Upper lobe of right lung (tissue), 1 donor: ENCODE measurements at regions not wholly inside any gene's neighbourhood (a gene's known extent, or its start where the extent isn't known, plus 50 kb on each side); places are given as distances from the start of the nearest gene placed in this dataset.

ENCODE experiments used
- ATAC-seq: fragments of 200-7000 bp; cut with Tn5 transposase; one replicate; pipeline ENCODE4 v1.9.1; 2020; ENCODE audit warnings: mild to moderate bottlenecking, moderate library complexity
- DNase-seq: peaks from one replicate; pipeline ENCODE4 v3.0.0-alpha.2; 2020
- H3K27ac ChIP-seq: fragments of 200-600 bp; one replicate; pipeline ENCODE4 v1.8.0; 2022
- H3K27me3 ChIP-seq: fragments of 200-600 bp; one replicate; pipeline ENCODE4 v1.8.0; 2022; ENCODE audit warnings: mild to moderate bottlenecking
- H3K36me3 ChIP-seq: fragments of 200-600 bp; one replicate; pipeline ENCODE4 v1.8.0; 2022
- H3K4me1 ChIP-seq: fragments of 200-600 bp; one replicate; pipeline ENCODE4 v1.8.0; 2022
- H3K4me3 ChIP-seq: fragments of 200-600 bp; one replicate; pipeline ENCODE4 v1.8.0; 2022; ENCODE audit warnings: mild to moderate bottlenecking
- H3K9me3 ChIP-seq: fragments of 200-600 bp; one replicate; pipeline ENCODE4 v1.8.0; 2022
- intact Hi-C: fragments of 100-400 bp; cut with DNase I; formaldehyde crosslinking; loops from one replicate; pipeline ENCODE4 v1.11.0; 2022
- TF ChIP-seq, protein P1 (sequence below): fragments of 200-600 bp; IDR thresholded peaks from one replicate; pipeline ENCODE4 v1.8.0; 2022; ENCODE audit warnings: antibody characterized with exemption
- donor health status: DM: no; HTN: yes; CAD: no; lungs with severe emphysema.

DNA sequence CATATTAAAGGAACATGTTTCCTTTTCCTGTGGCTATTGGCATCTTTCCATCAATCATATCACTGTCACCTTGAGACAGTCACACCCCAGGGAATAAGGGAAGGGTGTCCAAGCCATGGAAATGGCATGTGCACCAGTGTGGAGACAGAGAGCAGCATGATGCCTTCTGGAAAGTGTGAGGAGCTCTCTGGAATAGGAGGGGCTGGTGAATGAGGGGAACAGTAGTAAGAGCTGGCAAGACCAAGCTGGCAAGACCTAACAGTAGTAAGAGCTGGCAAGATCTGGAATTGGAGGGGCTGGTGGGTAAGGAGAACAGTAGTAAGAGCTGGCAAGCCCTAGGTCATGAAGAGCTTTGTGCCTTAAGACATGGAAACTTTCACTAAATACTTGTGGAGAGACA is 186.7 kb downstream of the C1orf94 start:
- H3K36me3 ChIP-seq, result no peaks in the 10 kb centered on the region
- no peak overlapping the region for H3K27ac ChIP-seq
- TF ChIP-seq, protein P1, sequence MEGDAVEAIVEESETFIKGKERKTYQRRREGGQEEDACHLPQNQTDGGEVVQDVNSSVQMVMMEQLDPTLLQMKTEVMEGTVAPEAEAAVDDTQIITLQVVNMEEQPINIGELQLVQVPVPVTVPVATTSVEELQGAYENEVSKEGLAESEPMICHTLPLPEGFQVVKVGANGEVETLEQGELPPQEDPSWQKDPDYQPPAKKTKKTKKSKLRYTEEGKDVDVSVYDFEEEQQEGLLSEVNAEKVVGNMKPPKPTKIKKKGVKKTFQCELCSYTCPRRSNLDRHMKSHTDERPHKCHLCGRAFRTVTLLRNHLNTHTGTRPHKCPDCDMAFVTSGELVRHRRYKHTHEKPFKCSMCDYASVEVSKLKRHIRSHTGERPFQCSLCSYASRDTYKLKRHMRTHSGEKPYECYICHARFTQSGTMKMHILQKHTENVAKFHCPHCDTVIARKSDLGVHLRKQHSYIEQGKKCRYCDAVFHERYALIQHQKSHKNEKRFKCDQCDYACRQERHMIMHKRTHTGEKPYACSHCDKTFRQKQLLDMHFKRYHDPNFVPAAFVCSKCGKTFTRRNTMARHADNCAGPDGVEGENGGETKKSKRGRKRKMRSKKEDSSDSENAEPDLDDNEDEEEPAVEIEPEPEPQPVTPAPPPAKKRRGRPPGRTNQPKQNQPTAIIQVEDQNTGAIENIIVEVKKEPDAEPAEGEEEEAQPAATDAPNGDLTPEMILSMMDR, result no peak
- H3K9me3 ChIP-seq, result no peaks in the 10 kb centered on the region
- H3K27me3 ChIP-seq, result no peaks in the 10 kb centered on the region
- DNase-seq (no peak), ATAC-seq (no peak)
- no peak overlapping the region for H3K4me3 ChIP-seq
- intact Hi-C loops, result no loop called here
- H3K4me1 ChIP-seq, result no peaks in the 10 kb centered on the region

DNA sequence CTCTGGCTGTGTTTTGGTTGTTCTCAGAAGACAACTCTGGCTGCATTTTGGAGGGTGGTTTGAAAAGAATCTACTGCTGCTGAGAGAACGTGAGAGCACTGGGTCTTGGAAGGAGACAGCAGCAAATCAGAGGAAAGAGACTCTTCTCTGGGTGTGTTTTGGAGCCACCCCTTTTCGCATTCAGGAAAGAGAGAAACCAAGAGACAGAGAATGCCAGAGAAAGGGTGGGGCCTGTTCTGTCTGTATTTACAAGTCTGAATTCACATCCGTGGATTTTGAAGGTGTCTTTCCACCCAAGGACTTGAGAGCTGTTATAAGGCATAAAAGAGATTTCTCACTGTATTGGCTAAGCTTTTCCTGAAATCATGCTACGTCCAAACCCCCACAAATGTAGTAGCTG is 187.2 kb downstream of the C1orf94 start:
- no peak for ATAC-seq
- no peak overlapping the region for H3K4me3 ChIP-seq
- TF ChIP-seq, protein P1, result no peak
- no peaks in the 10 kb centered on the region for H3K36me3 ChIP-seq
- no peak overlapping the region for H3K27ac ChIP-seq
- no peaks in the 10 kb centered on the region for H3K27me3 ChIP-seq
- intact Hi-C loops, result no loop called here
- no peaks in the 10 kb centered on the region for H3K9me3 ChIP-seq
- H3K4me1 ChIP-seq, result no peaks in the 10 kb centered on the region
- DNase-seq, result no peak

DNA sequence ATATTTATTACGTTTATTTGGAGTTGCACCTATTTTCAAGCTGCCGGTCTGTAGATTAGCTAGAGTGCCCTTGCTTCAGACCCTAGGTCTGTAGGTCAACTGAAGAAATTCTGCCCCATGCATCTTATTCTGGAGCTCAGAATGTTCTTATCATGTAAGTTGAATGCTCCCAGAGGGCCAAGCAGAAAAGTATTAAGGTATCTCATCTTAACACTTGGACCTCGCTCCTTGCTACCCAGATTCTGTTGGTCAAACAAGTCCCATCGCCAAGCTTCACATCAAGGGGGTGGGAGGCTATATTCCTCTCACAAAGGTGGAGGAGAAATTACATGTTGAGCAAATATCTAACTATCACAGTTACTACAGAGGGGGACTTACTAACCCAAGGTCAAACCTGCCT is 187.7 kb downstream of the C1orf94 start:
- Histone ChIP-seq H3K9me3 (no peaks in the 10 kb centered on the region), H3K27me3 (no peaks in the 10 kb centered on the region), H3K27ac (no peak overlapping the region), H3K4me1 (no peaks in the 10 kb centered on the region), H3K36me3 (no peaks in the 10 kb centered on the region), H3K4me3 (no peak overlapping the region)
- TF ChIP-seq, protein P1, result no peak
- no peak for DNase-seq
- intact Hi-C loops, result no loop called here
- no peak for ATAC-seq

DNA sequence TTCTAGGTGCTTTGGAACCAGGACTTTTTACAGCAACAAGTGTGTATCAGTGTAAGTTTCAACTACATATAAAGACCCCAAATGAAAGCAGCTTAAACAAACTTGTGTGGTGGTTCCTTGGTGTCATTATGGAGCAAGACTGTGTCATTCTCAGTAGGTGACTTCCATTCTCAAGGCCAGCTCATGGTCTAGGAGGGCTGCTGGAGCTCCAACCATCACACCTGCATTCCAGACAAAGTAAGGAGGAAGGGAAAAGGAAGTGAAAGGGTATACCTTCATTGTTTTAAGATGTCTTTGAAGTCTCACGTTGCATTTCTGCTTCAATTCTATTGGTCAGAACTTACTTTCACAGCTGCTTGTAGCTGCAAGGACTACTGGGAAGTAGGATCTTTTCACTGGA is 188.6 kb downstream of the C1orf94 start:
- Histone ChIP-seq H3K36me3 (no peaks in the 10 kb centered on the region), H3K27me3 (no peaks in the 10 kb centered on the region), H3K27ac (no peak overlapping the region), H3K4me1 (no peaks in the 10 kb centered on the region), H3K9me3 (no peaks in the 10 kb centered on the region), H3K4me3 (no peak overlapping the region)
- ATAC-seq, result no peak
- intact Hi-C loops, result no loop called here
- TF ChIP-seq, protein P1, result no peak
- DNase-seq, result no peak

DNA sequence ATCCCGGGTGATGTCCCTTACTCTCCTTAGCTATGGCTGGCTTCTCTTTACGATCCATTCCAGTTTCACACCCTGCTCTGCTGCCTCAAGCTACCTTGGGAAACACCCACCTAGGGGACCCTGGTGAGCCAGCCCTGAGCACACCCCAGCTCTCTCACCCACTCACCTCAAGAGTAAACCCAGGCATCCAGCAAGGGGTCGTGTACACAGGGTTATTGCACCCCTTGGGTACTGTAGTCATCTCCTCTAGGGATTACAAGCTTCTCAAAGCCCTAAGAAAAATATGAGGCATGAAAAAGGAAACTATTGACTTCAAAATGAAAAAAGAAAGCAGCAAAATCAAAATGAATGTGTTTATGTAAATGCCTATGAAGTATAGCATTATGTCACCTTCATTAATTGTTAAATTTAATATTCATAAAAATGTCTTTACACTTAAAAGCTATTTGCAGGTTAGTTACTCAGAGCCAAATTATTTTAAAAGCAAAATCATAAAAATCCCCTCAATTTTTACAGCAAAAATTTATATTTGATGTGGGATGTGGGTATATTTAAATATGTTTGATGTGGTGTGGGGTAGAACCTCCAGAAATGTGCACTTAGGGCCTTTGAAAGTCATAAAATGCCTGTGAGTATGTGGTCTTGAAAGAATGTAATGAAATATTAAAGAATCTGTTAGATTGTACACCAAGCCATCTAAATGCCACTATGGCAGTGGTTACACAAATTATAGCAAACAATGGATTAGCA is 190.3 kb downstream of the C1orf94 start:
- Histone ChIP-seq H3K4me3 (no peak overlapping the region), H3K27me3 (no peaks in the 10 kb centered on the region), H3K9me3 (no peaks in the 10 kb centered on the region), H3K36me3 (no peaks in the 10 kb centered on the region), H3K4me1 (no peaks in the 10 kb centered on the region), H3K27ac (no peak overlapping the region)
- TF ChIP-seq, protein P1, result no peak
- intact Hi-C loops, result no loop called here
- ATAC-seq (no peak), DNase-seq (no peak)

DNA sequence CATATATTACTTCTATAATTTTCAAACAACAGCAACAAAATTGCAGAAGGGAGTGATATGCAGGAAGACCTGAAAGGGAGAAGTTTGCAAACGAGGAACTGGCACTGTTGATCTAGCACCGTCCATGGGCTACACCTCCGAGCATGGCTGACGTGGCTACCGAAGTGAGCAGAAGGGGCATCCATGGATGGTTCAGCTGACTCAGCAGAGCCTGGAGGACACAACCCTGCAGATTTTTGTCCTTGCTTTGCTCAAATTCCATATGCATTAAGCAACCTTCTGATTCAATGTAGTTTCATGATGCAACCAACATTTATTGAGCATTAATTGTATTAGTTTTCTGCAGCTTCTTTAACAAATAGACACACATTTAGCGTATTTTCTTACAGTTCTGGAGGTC is 191.2 kb downstream of the C1orf94 start:
- no peaks in the 10 kb centered on the region for H3K4me1 ChIP-seq
- ATAC-seq, result no peak

More for the DNA sequence above, 191.2 kb downstream of the C1orf94 start:
- no peak for DNase-seq
- no peaks in the 10 kb centered on the region for H3K9me3 ChIP-seq
- TF ChIP-seq, protein P1, result no peak
- H3K27ac ChIP-seq, result no peak overlapping the region
- H3K4me3 ChIP-seq, result no peak overlapping the region
- intact Hi-C loops, result no loop called here
- H3K36me3 ChIP-seq, result no peaks in the 10 kb centered on the region
- no peaks in the 10 kb centered on the region for H3K27me3 ChIP-seq
